ENCODE measurements at regions not wholly inside any gene's neighbourhood (a gene's known extent, or its start where the extent isn't known, plus 50 kb on each side); places are given as distances from the start of the nearest gene placed in this dataset.

- no peak for ATAC-seq
- H3K4me1 Mint-ChIP-seq = no peaks in the 10 kb centered on the region
- no peak overlapping the region for H3K4me3 Mint-ChIP-seq
- no peak overlapping the region for H3K27ac Mint-ChIP-seq
- no peaks in the 10 kb centered on the region for H3K27me3 Mint-ChIP-seq
- no peaks in the 10 kb centered on the region for H3K9me3 Mint-ChIP-seq
- DNase-seq = no peak
These were observed 293.3 kb downstream of the HACE1 start for GRCh38 chr6:104566411-104566810.

- no peaks in the 10 kb centered on the region for H3K27me3 Mint-ChIP-seq
- H3K4me3 Mint-ChIP-seq = no peak overlapping the region
- no peaks in the 10 kb centered on the region for H3K9me3 Mint-ChIP-seq
- no peak for DNase-seq
- no peaks in the 10 kb centered on the region for H3K4me1 Mint-ChIP-seq
- H3K27ac Mint-ChIP-seq = no peak overlapping the region
- ATAC-seq = no peak
These were observed 296.4 kb downstream of the HACE1 start for GRCh38 chr6:104563306-104563705.

GRCh38 chr6:104559435-104560202, 300.1 kb downstream of the HACE1 start:
- ATAC-seq (no peak), DNase-seq (no peak)
- no peak overlapping the region for H3K27ac Mint-ChIP-seq
- no peak overlapping the region for H3K4me3 Mint-ChIP-seq
- H3K27me3 Mint-ChIP-seq = no peaks in the 10 kb centered on the region
- H3K9me3 Mint-ChIP-seq = no peaks in the 10 kb centered on the region
- no peaks in the 10 kb centered on the region for H3K4me1 Mint-ChIP-seq

GRCh38 chr6:104558746-104559145, 301.0 kb downstream of the HACE1 start:
- DNase-seq (no peak), ATAC-seq (no peak)
- Mint-ChIP-seq H3K4me3 (no peak overlapping the region), H3K27ac (no peak overlapping the region), H3K4me1 (no peaks in the 10 kb centered on the region), H3K27me3 (no peaks in the 10 kb centered on the region), H3K9me3 (no peaks in the 10 kb centered on the region)

- Mint-ChIP-seq H3K4me1 (no peaks in the 10 kb centered on the region), H3K4me3 (no peak overlapping the region), H3K27ac (no peak overlapping the region), H3K9me3 (no peaks in the 10 kb centered on the region), H3K27me3 (no peaks in the 10 kb centered on the region)
- DNase-seq (no peak), ATAC-seq (no peak)
These were observed 311.4 kb downstream of the HACE1 start for GRCh38 chr6:104548297-104548696.

GRCh38 chr6:104541411-104541810, 318.3 kb downstream of the HACE1 start:
- no peaks in the 10 kb centered on the region for H3K4me1 Mint-ChIP-seq
- no peaks in the 10 kb centered on the region for H3K9me3 Mint-ChIP-seq
- no peak overlapping the region for H3K27ac Mint-ChIP-seq
- no peak for ATAC-seq
- DNase-seq = no peak
- H3K4me3 Mint-ChIP-seq = no peak overlapping the region
- peaks cover 15% of the 10 kb centered on the region for H3K27me3 Mint-ChIP-seq

- Mint-ChIP-seq H3K9me3 (no peaks in the 10 kb centered on the region), H3K27ac (no peak overlapping the region), H3K4me3 (no peak overlapping the region), H3K27me3 (peaks cover 19% of the 10 kb centered on the region), H3K4me1 (no peaks in the 10 kb centered on the region)
- ATAC-seq (no peak), DNase-seq (no peak)
These were observed 319.0 kb downstream of the HACE1 start for GRCh38 chr6:104540743-104541142.

GRCh38 chr6:104539173-104539572, 320.5 kb downstream of the HACE1 start:
- Mint-ChIP-seq H3K9me3 (no peaks in the 10 kb centered on the region), H3K4me1 (no peaks in the 10 kb centered on the region), H3K27me3 (peaks cover 24% of the 10 kb centered on the region), H3K4me3 (no peak overlapping the region), H3K27ac (no peak overlapping the region)
- no peak for ATAC-seq
- DNase-seq = no peak

GRCh38 chr6:104537872-104538271, 321.8 kb downstream of the HACE1 start:
- H3K27me3 Mint-ChIP-seq = peaks cover 24% of the 10 kb centered on the region

GRCh38 chr6:104537180-104537579, 322.5 kb downstream of the HACE1 start:
- Mint-ChIP-seq H3K4me3 (no peak overlapping the region), H3K27ac (no peak overlapping the region), H3K27me3 (peaks cover 24% of the 10 kb centered on the region), H3K4me1 (no peaks in the 10 kb centered on the region), H3K9me3 (no peaks in the 10 kb centered on the region)
- ATAC-seq = no peak
- DNase-seq = no peak

More at GRCh38 chr6:104537872-104538271, 321.8 kb downstream of the HACE1 start:
- Mint-ChIP-seq H3K4me1 (no peaks in the 10 kb centered on the region), H3K4me3 (no peak overlapping the region), H3K9me3 (no peaks in the 10 kb centered on the region), H3K27ac (no peak overlapping the region)
- DNase-seq (no peak), ATAC-seq (no peak)

- H3K27ac Mint-ChIP-seq = no peak overlapping the region
- DNase-seq (no peak), ATAC-seq (no peak)
- no peaks in the 10 kb centered on the region for H3K4me1 Mint-ChIP-seq
- H3K27me3 Mint-ChIP-seq = peaks cover 16% of the 10 kb centered on the region
- H3K9me3 Mint-ChIP-seq = no peaks in the 10 kb centered on the region
- H3K4me3 Mint-ChIP-seq = no peak overlapping the region
These were observed 327.3 kb downstream of the HACE1 start for GRCh38 chr6:104532462-104532861.

- Mint-ChIP-seq H3K4me3 (no peak overlapping the region), H3K4me1 (no peaks in the 10 kb centered on the region), H3K9me3 (no peaks in the 10 kb centered on the region), H3K27ac (no peak overlapping the region), H3K27me3 (peaks cover 24% of the 10 kb centered on the region)
- ATAC-seq = no peak
- DNase-seq = no peak
These were observed 328.1 kb downstream of the HACE1 start for GRCh38 chr6:104531646-104532045.

GRCh38 chr6:104527761-104528415, 331.8 kb downstream of the HACE1 start:
- no peak for DNase-seq

GRCh38 chr6:104527311-104527710, 332.4 kb downstream of the HACE1 start:
- H3K27me3 Mint-ChIP-seq = peaks cover 16% of the 10 kb centered on the region
- H3K27ac Mint-ChIP-seq = peak overlapping the region in 1 of 2 donors; percentile 54
- H3K4me1 Mint-ChIP-seq = no peaks in the 10 kb centered on the region
- no peaks in the 10 kb centered on the region for H3K9me3 Mint-ChIP-seq
- DNase-seq = no peak
- no peak overlapping the region for H3K4me3 Mint-ChIP-seq
- no peak for ATAC-seq

More at GRCh38 chr6:104527761-104528415, 331.8 kb downstream of the HACE1 start:
- no peaks in the 10 kb centered on the region for H3K4me1 Mint-ChIP-seq
- H3K27me3 Mint-ChIP-seq = peaks cover 16% of the 10 kb centered on the region
- H3K9me3 Mint-ChIP-seq = no peaks in the 10 kb centered on the region
- ATAC-seq = peak; percentile 21
- H3K4me3 Mint-ChIP-seq = no peak overlapping the region
- no peak overlapping the region for H3K27ac Mint-ChIP-seq

GRCh38 chr6:104526376-104526775, 333.3 kb downstream of the HACE1 start:
- Mint-ChIP-seq H3K27ac (no peak overlapping the region), H3K27me3 (peaks cover 16% of the 10 kb centered on the region), H3K4me3 (no peak overlapping the region)

GRCh38 chr6:104525677-104526322, 333.9 kb downstream of the HACE1 start:
- Mint-ChIP-seq H3K4me3 (peak overlapping the region in 1 of 2 donors; percentile 66), H3K27me3 (peaks cover 16% of the 10 kb centered on the region), H3K4me1 (no peaks in the 10 kb centered on the region), H3K27ac (no peak overlapping the region), H3K9me3 (no peaks in the 10 kb centered on the region)
- ATAC-seq (peak; percentile 84), DNase-seq (peak; percentile 59 to 71)

More at GRCh38 chr6:104526376-104526775, 333.3 kb downstream of the HACE1 start:
- H3K9me3 Mint-ChIP-seq = no peaks in the 10 kb centered on the region
- DNase-seq = no peak
- H3K4me1 Mint-ChIP-seq = no peaks in the 10 kb centered on the region
- ATAC-seq = no peak

Measured in stimulated activated naive CD8-positive, alpha-beta T cell treated with anti-CD3 and anti-CD28 coated beads, Interleukin-15, amount 100 ng/mL, for 72 hours (primary cell).